ENCODE measurements at regions not wholly inside any gene's neighbourhood (a gene's known extent, or its start where the extent isn't known, plus 50 kb on each side); places are given as distances from the start of the nearest gene placed in this dataset.

- WGBS = 86% methylated on average over 3 of the region's 3 CpGs
These were observed 338.6 kb downstream of the KCNRG start for GRCh38 chr13:50353651-50354415.

GRCh38 chr13:50355797-50356196, 340.6 kb downstream of the KCNRG start:
- no peak overlapping the region for H3K9ac ChIP-seq (ENCODE audit: low read depth, low read length)
- no peaks in the 10 kb centered on the region for H3K36me3 ChIP-seq (ENCODE audit: insufficient read depth, low read length)
- 96% methylated on average over 4 of the region's 4 CpGs for WGBS
- H3K4me1 ChIP-seq (ENCODE audit: insufficient read depth, low read length) = no peaks in the 10 kb centered on the region
- no peaks in the 10 kb centered on the region for H3K9me3 ChIP-seq (ENCODE audit: insufficient read depth, low read depth, low read length)
- no peaks in the 10 kb centered on the region for H3K27me3 ChIP-seq (ENCODE audit: insufficient read depth, low read length)
- H3K27ac ChIP-seq (ENCODE audit: low read depth, low read length) = no peak overlapping the region
- no peak overlapping the region for H3K4me3 ChIP-seq (ENCODE audit: low read length)

More at GRCh38 chr13:50353651-50354415, 338.6 kb downstream of the KCNRG start:
- no peak overlapping the region for H3K9ac ChIP-seq (ENCODE audit: low read depth, low read length)
- no peaks in the 10 kb centered on the region for H3K4me1 ChIP-seq (ENCODE audit: insufficient read depth, low read length)
- H3K27me3 ChIP-seq (ENCODE audit: insufficient read depth, low read length) = no peaks in the 10 kb centered on the region
- no peaks in the 10 kb centered on the region for H3K9me3 ChIP-seq (ENCODE audit: insufficient read depth, low read depth, low read length)
- no peaks in the 10 kb centered on the region for H3K36me3 ChIP-seq (ENCODE audit: insufficient read depth, low read length)
- H3K4me3 ChIP-seq (ENCODE audit: low read length) = no peak overlapping the region
- H3K27ac ChIP-seq (ENCODE audit: low read depth, low read length) = no peak overlapping the region

GRCh38 chr13:50357136-50357535, 341.9 kb downstream of the KCNRG start:
- Histone ChIP-seq H3K27me3 (ENCODE audit: insufficient read depth, low read length) (no peaks in the 10 kb centered on the region), H3K9me3 (ENCODE audit: insufficient read depth, low read depth, low read length) (no peaks in the 10 kb centered on the region), H3K36me3 (ENCODE audit: insufficient read depth, low read length) (no peaks in the 10 kb centered on the region), H3K9ac (ENCODE audit: low read depth, low read length) (no peak overlapping the region), H3K4me3 (ENCODE audit: low read length) (no peak overlapping the region), H3K4me1 (ENCODE audit: insufficient read depth, low read length) (no peaks in the 10 kb centered on the region), H3K27ac (ENCODE audit: low read depth, low read length) (no peak overlapping the region)

GRCh38 chr13:50357586-50358118, 342.4 kb downstream of the KCNRG start:
- H3K4me1 ChIP-seq (ENCODE audit: insufficient read depth, low read length) = no peaks in the 10 kb centered on the region
- 90% methylated on average over 9 of the region's 9 CpGs for WGBS

GRCh38 chr13:50358231-50359040, 343.2 kb downstream of the KCNRG start:
- no CpG with 5 or more reads among the region's 1 CpG for WGBS
- H3K4me1 ChIP-seq (ENCODE audit: insufficient read depth, low read length) = no peaks in the 10 kb centered on the region
- H3K9ac ChIP-seq (ENCODE audit: low read depth, low read length) = no peak overlapping the region
- H3K27me3 ChIP-seq (ENCODE audit: insufficient read depth, low read length) = no peaks in the 10 kb centered on the region
- H3K27ac ChIP-seq (ENCODE audit: low read depth, low read length) = no peak overlapping the region
- H3K36me3 ChIP-seq (ENCODE audit: insufficient read depth, low read length) = no peaks in the 10 kb centered on the region
- no peak overlapping the region for H3K4me3 ChIP-seq (ENCODE audit: low read length)
- no peaks in the 10 kb centered on the region for H3K9me3 ChIP-seq (ENCODE audit: insufficient read depth, low read depth, low read length)

More at GRCh38 chr13:50357586-50358118, 342.4 kb downstream of the KCNRG start:
- H3K9me3 ChIP-seq (ENCODE audit: insufficient read depth, low read depth, low read length) = no peaks in the 10 kb centered on the region
- H3K4me3 ChIP-seq (ENCODE audit: low read length) = no peak overlapping the region
- no peaks in the 10 kb centered on the region for H3K27me3 ChIP-seq (ENCODE audit: insufficient read depth, low read length)
- H3K36me3 ChIP-seq (ENCODE audit: insufficient read depth, low read length) = no peaks in the 10 kb centered on the region
- no peak overlapping the region for H3K9ac ChIP-seq (ENCODE audit: low read depth, low read length)
- H3K27ac ChIP-seq (ENCODE audit: low read depth, low read length) = no peak overlapping the region

- Histone ChIP-seq H3K9me3 (ENCODE audit: insufficient read depth, low read depth, low read length) (no peaks in the 10 kb centered on the region), H3K36me3 (ENCODE audit: insufficient read depth, low read length) (no peaks in the 10 kb centered on the region), H3K4me3 (ENCODE audit: low read length) (no peak overlapping the region), H3K27me3 (ENCODE audit: insufficient read depth, low read length) (no peaks in the 10 kb centered on the region), H3K27ac (ENCODE audit: low read depth, low read length) (no peak overlapping the region), H3K9ac (ENCODE audit: low read depth, low read length) (no peak overlapping the region), H3K4me1 (ENCODE audit: insufficient read depth, low read length) (no peaks in the 10 kb centered on the region)
- 96% methylated on average over 3 of the region's 3 CpGs for WGBS
These were observed 343.8 kb downstream of the KCNRG start for GRCh38 chr13:50359041-50359367.

GRCh38 chr13:50359779-50360178, 344.5 kb downstream of the KCNRG start:
- 89% methylated on average over 8 of the region's 8 CpGs for WGBS
- no peak overlapping the region for H3K9ac ChIP-seq (ENCODE audit: low read depth, low read length)
- H3K27ac ChIP-seq (ENCODE audit: low read depth, low read length) = no peak overlapping the region
- H3K9me3 ChIP-seq (ENCODE audit: insufficient read depth, low read depth, low read length) = no peaks in the 10 kb centered on the region
- H3K27me3 ChIP-seq (ENCODE audit: insufficient read depth, low read length) = no peaks in the 10 kb centered on the region
- H3K4me3 ChIP-seq (ENCODE audit: low read length) = no peak overlapping the region
- H3K4me1 ChIP-seq (ENCODE audit: insufficient read depth, low read length) = no peaks in the 10 kb centered on the region
- no peaks in the 10 kb centered on the region for H3K36me3 ChIP-seq (ENCODE audit: insufficient read depth, low read length)

- Histone ChIP-seq H3K4me1 (ENCODE audit: insufficient read depth, low read length) (no peaks in the 10 kb centered on the region), H3K4me3 (ENCODE audit: low read length) (no peak overlapping the region), H3K36me3 (ENCODE audit: insufficient read depth, low read length) (no peaks in the 10 kb centered on the region), H3K27me3 (ENCODE audit: insufficient read depth, low read length) (no peaks in the 10 kb centered on the region), H3K9ac (ENCODE audit: low read depth, low read length) (no peak overlapping the region), H3K9me3 (ENCODE audit: insufficient read depth, low read depth, low read length) (no peaks in the 10 kb centered on the region), H3K27ac (ENCODE audit: low read depth, low read length) (no peak overlapping the region)
- 90% methylated on average over 2 of the region's 2 CpGs for WGBS
These were observed 345.4 kb downstream of the KCNRG start for GRCh38 chr13:50360637-50361036.

GRCh38 chr13:50361282-50361681, 346.0 kb downstream of the KCNRG start:
- no peaks in the 10 kb centered on the region for H3K27me3 ChIP-seq (ENCODE audit: insufficient read depth, low read length)
- no peak overlapping the region for H3K4me3 ChIP-seq (ENCODE audit: low read length)
- H3K9me3 ChIP-seq (ENCODE audit: insufficient read depth, low read depth, low read length) = no peaks in the 10 kb centered on the region
- no peak overlapping the region for H3K9ac ChIP-seq (ENCODE audit: low read depth, low read length)
- no peak overlapping the region for H3K27ac ChIP-seq (ENCODE audit: low read depth, low read length)
- no peaks in the 10 kb centered on the region for H3K4me1 ChIP-seq (ENCODE audit: insufficient read depth, low read length)
- no peaks in the 10 kb centered on the region for H3K36me3 ChIP-seq (ENCODE audit: insufficient read depth, low read length)
- WGBS = 83% methylated on average over 3 of the region's 3 CpGs

GRCh38 chr13:50365408-50366391, 350.5 kb downstream of the KCNRG start:
- Histone ChIP-seq H3K9ac (ENCODE audit: low read depth, low read length) (no peak overlapping the region), H3K4me3 (ENCODE audit: low read length) (no peak overlapping the region)

More at GRCh38 chr13:50365408-50366391, 350.5 kb downstream of the KCNRG start:
- H3K27me3 ChIP-seq (ENCODE audit: insufficient read depth, low read length) = no peaks in the 10 kb centered on the region
- 88% methylated on average over 10 of the region's 10 CpGs for WGBS
- H3K4me1 ChIP-seq (ENCODE audit: insufficient read depth, low read length) = no peaks in the 10 kb centered on the region
- no peaks in the 10 kb centered on the region for H3K9me3 ChIP-seq (ENCODE audit: insufficient read depth, low read depth, low read length)
- H3K36me3 ChIP-seq (ENCODE audit: insufficient read depth, low read length) = no peaks in the 10 kb centered on the region
- H3K27ac ChIP-seq (ENCODE audit: low read depth, low read length) = no peak overlapping the region
